SU-DHL-6 (cell line): ENCODE measurements at regions not wholly inside any gene's neighbourhood (a gene's known extent, or its start where the extent isn't known, plus 50 kb on each side); places are given as distances from the start of the nearest gene placed in this dataset.

Experiments used
- H2AFZ ChIP-seq: fragments of 200-600 bp; sonication (generic); 2 replicates; pipeline ENCODE4 v1.6.1; 2014; ENCODE audit warnings: low read depth, mild to moderate bottlenecking, moderate library complexity, mixed read lengths, antibody characterized with exemption, low read length; ENCODE audit not compliant: severe bottlenecking
- H3F3A ChIP-seq: fragments of 200-600 bp; shearing (Covaris generic); 2 replicates; pipeline ENCODE4 v1.6.0; 2016; ENCODE audit warnings: antibody characterized with exemption, mild to moderate bottlenecking; ENCODE audit not compliant: insufficient read depth
- H3K27ac ChIP-seq: fragments of 200-600 bp; sonication (generic); 2 replicates; pipeline ENCODE4 v1.5.1; 2016; ENCODE audit warnings: low read depth, mild to moderate bottlenecking, low read length, moderate library complexity, mixed read lengths
- H3K27me3 ChIP-seq: fragments of 200-600 bp; sonication (generic), shearing (Covaris generic); 2 replicates; pipeline ENCODE4 v1.6.0; 2014; ENCODE audit warnings: mild to moderate bottlenecking, low read length
- H3K36me3 ChIP-seq: fragments of 200-600 bp; sonication (generic); 2 replicates; pipeline ENCODE4 v1.6.1; 2014; ENCODE audit warnings: mild to moderate bottlenecking, low read length, mixed read lengths
- H3K4me2 ChIP-seq: fragments of 300-600, 200-600 bp; shearing (Covaris generic), sonication (generic); 2 replicates; pipeline ENCODE4 v1.6.0; 2014; ENCODE audit warnings: low read length, low read depth, mild to moderate bottlenecking; ENCODE audit not compliant: poor library complexity, severe bottlenecking
- H3K4me3 ChIP-seq: fragments of 200-600 bp; sonication (generic); 2 replicates; pipeline ENCODE4 v1.5.1; 2014; ENCODE audit warnings: antibody characterized with exemption, low read length, mild to moderate bottlenecking, mixed read lengths; ENCODE audit not compliant: insufficient read depth, poor library complexity, severe bottlenecking
- H3K79me2 ChIP-seq: fragments of 200-600 bp; sonication (generic); 2 replicates; pipeline ENCODE4 v1.6.1; 2014; ENCODE audit warnings: mild to moderate bottlenecking, low read length, moderate library complexity; ENCODE audit not compliant: insufficient read depth
- H3K9ac ChIP-seq: fragments of 200-600 bp; sonication (generic); 2 replicates; pipeline ENCODE4 v1.7.0; 2014; ENCODE audit warnings: mild to moderate bottlenecking, low read length
- H3K9me2 ChIP-seq: fragments of 200-600 bp; sonication (generic); replicated peaks from 2 replicates; pipeline ENCODE4 v1.6.1; 2014; ENCODE audit warnings: low read length; ENCODE audit not compliant: insufficient read depth
- H3K9me3 ChIP-seq: fragments of 200-600 bp; sonication (generic); 2 replicates; pipeline ENCODE4 v1.6.1; 2014; ENCODE audit warnings: low read length, mixed read lengths; ENCODE audit not compliant: insufficient read depth
- H4K20me1 ChIP-seq: fragments of 200-600 bp; sonication (generic); 2 replicates; pipeline ENCODE4 v1.6.1; 2014; ENCODE audit warnings: low read depth, mild to moderate bottlenecking, antibody characterized with exemption, low read length, moderate library complexity, mixed read lengths
- CTCF ChIP-seq: fragments of 200-600 bp; sonication (generic); IDR thresholded peaks from one replicate; pipeline ENCODE4 v1.5.1; 2017; ENCODE audit warnings: antibody characterized with exemption, mild to moderate bottlenecking, low read length, moderate library complexity; ENCODE audit not compliant: insufficient read depth, poor library complexity, severe bottlenecking
- EZH2phosphoT487 ChIP-seq: fragments of 200-600 bp; sonication (generic), shearing (Covaris generic); conservative IDR thresholded peaks from 2 replicates; pipeline ENCODE4 v1.6.1; 2018; ENCODE audit warnings: mild to moderate bottlenecking, antibody characterized with exemption, low read length, moderate library complexity, mixed read lengths

GRCh38 chr2:39860538-39860937, 81.5 kb upstream of the THUMPD2 start:
- no peaks in the 10 kb centered on the region for H3F3A ChIP-seq
- H4K20me1 ChIP-seq, result no peaks in the 10 kb centered on the region
- no peak overlapping the region for H3K9ac ChIP-seq
- no peaks in the 10 kb centered on the region for H3K9me3 ChIP-seq
- H2AFZ ChIP-seq, result no peak overlapping the region
- no peaks in the 10 kb centered on the region for H3K9me2 ChIP-seq
- no peaks in the 10 kb centered on the region for H3K36me3 ChIP-seq
- H3K4me3 ChIP-seq, result no peak overlapping the region
- no peak overlapping the region for H3K4me2 ChIP-seq
- no peaks in the 10 kb centered on the region for H3K27me3 ChIP-seq
- no peak overlapping the region for H3K27ac ChIP-seq
- TF ChIP-seq EZH2phosphoT487 (no peak), CTCF (no peak)
- H3K79me2 ChIP-seq, result no peaks in the 10 kb centered on the region

- Histone ChIP-seq H3F3A (no peaks in the 10 kb centered on the region), H3K36me3 (no peaks in the 10 kb centered on the region)
Measured at GRCh38 chr2:39858677-39859076, 79.6 kb upstream of the THUMPD2 start.

GRCh38 chr2:39855856-39856255, 76.8 kb upstream of the THUMPD2 start:
- no peaks in the 10 kb centered on the region for H3K36me3 ChIP-seq
- no peaks in the 10 kb centered on the region for H4K20me1 ChIP-seq
- H3F3A ChIP-seq, result no peaks in the 10 kb centered on the region
- no peak overlapping the region for H3K4me2 ChIP-seq
- no peak overlapping the region for H3K9ac ChIP-seq
- H3K27me3 ChIP-seq, result no peaks in the 10 kb centered on the region
- no peak overlapping the region for H3K4me3 ChIP-seq
- no peaks in the 10 kb centered on the region for H3K9me3 ChIP-seq
- TF ChIP-seq CTCF, result no peak
- no peak overlapping the region for H3K27ac ChIP-seq
- no peak overlapping the region for H2AFZ ChIP-seq
- H3K9me2 ChIP-seq, result no peaks in the 10 kb centered on the region
- no peaks in the 10 kb centered on the region for H3K79me2 ChIP-seq

More at GRCh38 chr2:39858677-39859076, 79.6 kb upstream of the THUMPD2 start:
- Histone ChIP-seq H3K79me2 (no peaks in the 10 kb centered on the region), H3K27ac (no peak overlapping the region), H3K4me2 (no peak overlapping the region), H3K9me2 (no peaks in the 10 kb centered on the region), H3K4me3 (no peak overlapping the region), H3K9ac (no peak overlapping the region), H4K20me1 (no peaks in the 10 kb centered on the region), H3K9me3 (no peaks in the 10 kb centered on the region), H2AFZ (no peak overlapping the region), H3K27me3 (no peaks in the 10 kb centered on the region)
- TF ChIP-seq EZH2phosphoT487 (no peak), CTCF (no peak)

GRCh38 chr2:39854771-39855170, 75.7 kb upstream of the THUMPD2 start:
- H3K9ac ChIP-seq, result no peak overlapping the region
- H3F3A ChIP-seq, result no peaks in the 10 kb centered on the region
- no peak overlapping the region for H3K4me2 ChIP-seq
- H2AFZ ChIP-seq, result no peak overlapping the region
- no peaks in the 10 kb centered on the region for H3K79me2 ChIP-seq
- no peaks in the 10 kb centered on the region for H3K27me3 ChIP-seq
- no peak overlapping the region for H3K27ac ChIP-seq
- H3K4me3 ChIP-seq, result no peak overlapping the region
- H3K9me2 ChIP-seq, result no peaks in the 10 kb centered on the region
- H3K9me3 ChIP-seq, result no peaks in the 10 kb centered on the region
- no peak for TF ChIP-seq CTCF
- TF ChIP-seq EZH2phosphoT487, result no peak
- H4K20me1 ChIP-seq, result no peaks in the 10 kb centered on the region
- H3K36me3 ChIP-seq, result no peaks in the 10 kb centered on the region
